Lower leg skin (tissue), 4 donors: ENCODE measurements at regions not wholly inside any gene's neighbourhood (a gene's known extent, or its start where the extent isn't known, plus 50 kb on each side); places are given as distances from the start of the nearest gene placed in this dataset.

Experiments used
- DNase-seq, 2 donors: peaks; one replicate each; pipeline ENCODE4 v3.0.0-alpha.2; 2019; ENCODE audit warnings: low spot score in 2 of 2
- H3K4me3 ChIP-seq: fragments of 200-600 bp; sonication (generic); 2 replicates; pipeline ENCODE4 v1.5.1; 2017; ENCODE audit warnings: mild to moderate bottlenecking, low read depth; ENCODE audit not compliant: poor library complexity, severe bottlenecking
- POLR2A ChIP-seq, 2 donors: fragments of 450-650 bp; IDR thresholded peaks; one replicate each; pipeline ENCODE4 v1.6.1; 2016 to 2017; ENCODE audit warnings: antibody characterized with exemption in 2 of 2, mild to moderate bottlenecking in 1 of 2, moderate library complexity in 1 of 2
- WGBS, 2 donors: methylation state at CpG; one replicate each; pipeline ENCODE4 v1.1.5; 2018; 5-methylcytosine and 5-hydroxymethylcytosine counted together
- intact Hi-C: fragments of 100-400 bp; cut with DNase I; formaldehyde crosslinking; loops from one replicate; pipeline ENCODE4 v1.15.0; 2023; ENCODE audit warnings: low total_unique reads
- TF ChIP-seq, protein P1 (sequence below), 3 donors: fragments of 450-650 bp; IDR thresholded peaks; one replicate each; pipeline ENCODE4 v1.5.1; 2016; ENCODE audit warnings: antibody characterized with exemption in 3 of 3, mild to moderate bottlenecking in 3 of 3, moderate library complexity in 2 of 3

DNA sequence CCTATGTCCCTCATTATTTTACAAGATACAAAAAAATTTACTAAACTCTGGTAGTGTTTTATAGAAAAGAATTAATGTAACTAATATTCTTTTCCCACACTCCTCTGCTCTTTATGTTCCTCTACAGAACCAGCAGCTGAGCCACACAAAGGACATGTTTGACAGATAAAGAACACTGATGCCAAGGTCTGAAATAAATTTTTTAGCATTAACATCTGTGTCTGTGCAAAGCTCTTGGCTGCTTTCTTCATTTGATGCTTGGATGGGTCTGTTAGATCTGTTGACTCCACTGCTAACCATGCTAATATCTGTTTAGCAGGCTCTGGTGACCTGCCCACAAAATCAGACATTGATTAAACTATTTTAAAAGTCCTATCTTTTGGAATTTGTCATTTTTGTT, 2363.8 kb downstream of the PCDH9 start:
- DNase-seq, result no peak
- H3K4me3 ChIP-seq, result no peak overlapping the region
- TF ChIP-seq, protein P1, sequence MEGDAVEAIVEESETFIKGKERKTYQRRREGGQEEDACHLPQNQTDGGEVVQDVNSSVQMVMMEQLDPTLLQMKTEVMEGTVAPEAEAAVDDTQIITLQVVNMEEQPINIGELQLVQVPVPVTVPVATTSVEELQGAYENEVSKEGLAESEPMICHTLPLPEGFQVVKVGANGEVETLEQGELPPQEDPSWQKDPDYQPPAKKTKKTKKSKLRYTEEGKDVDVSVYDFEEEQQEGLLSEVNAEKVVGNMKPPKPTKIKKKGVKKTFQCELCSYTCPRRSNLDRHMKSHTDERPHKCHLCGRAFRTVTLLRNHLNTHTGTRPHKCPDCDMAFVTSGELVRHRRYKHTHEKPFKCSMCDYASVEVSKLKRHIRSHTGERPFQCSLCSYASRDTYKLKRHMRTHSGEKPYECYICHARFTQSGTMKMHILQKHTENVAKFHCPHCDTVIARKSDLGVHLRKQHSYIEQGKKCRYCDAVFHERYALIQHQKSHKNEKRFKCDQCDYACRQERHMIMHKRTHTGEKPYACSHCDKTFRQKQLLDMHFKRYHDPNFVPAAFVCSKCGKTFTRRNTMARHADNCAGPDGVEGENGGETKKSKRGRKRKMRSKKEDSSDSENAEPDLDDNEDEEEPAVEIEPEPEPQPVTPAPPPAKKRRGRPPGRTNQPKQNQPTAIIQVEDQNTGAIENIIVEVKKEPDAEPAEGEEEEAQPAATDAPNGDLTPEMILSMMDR (IDR thresholded peaks at IDR 0.05), result no peak
- no peak for TF ChIP-seq POLR2A (IDR thresholded peaks at IDR 0.05)
- intact Hi-C loops, result no loop called here

DNA sequence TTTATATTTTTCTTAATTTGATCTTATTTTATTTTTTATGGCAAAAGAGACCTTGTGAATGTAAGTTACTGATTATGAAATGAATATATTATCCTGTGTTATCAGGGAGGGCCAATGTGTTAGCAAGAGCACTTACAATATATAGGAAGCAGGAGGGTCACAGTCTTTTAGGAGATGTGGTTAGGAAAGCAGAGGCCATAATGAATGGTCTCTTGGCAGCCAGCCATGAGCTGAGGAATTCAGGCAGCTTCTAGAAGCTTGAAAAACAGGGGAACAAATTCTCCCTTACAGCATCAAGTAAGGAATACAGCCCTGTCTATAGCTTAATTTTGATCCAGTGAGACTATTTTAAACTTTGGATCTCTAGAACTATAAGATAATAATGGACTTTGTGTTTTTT, 2374.6 kb downstream of the PCDH9 start:
- intact Hi-C loops, result no loop called here
- no peak for DNase-seq
- H3K4me3 ChIP-seq, result no peak overlapping the region
- TF ChIP-seq, protein P1 (IDR thresholded peaks at IDR 0.05), result no peak
- no peak for TF ChIP-seq POLR2A (IDR thresholded peaks at IDR 0.05)

DNA sequence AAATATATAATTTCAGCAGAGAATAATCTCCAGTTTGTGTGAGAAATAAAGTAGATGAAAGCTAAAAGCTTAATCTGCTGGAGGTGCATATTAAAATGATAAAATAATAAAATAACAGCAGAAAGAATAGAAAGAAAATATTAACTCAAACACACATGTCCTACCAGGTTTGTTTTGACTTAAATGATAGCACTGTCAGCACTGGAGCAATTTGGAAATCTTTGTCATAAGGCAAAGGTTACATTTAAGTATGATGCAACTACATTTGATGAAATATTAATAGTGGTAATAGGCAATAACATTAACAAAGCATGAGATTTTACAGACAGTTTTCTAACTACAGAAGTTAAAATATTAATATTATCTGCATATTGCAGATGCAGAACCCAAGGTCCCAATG, 2380.1 kb downstream of the PCDH9 start:
- TF ChIP-seq, protein P1 (IDR thresholded peaks at IDR 0.05), result no peak
- no peak overlapping the region for H3K4me3 ChIP-seq
- no peak for DNase-seq
- intact Hi-C loops, result no loop called here

DNA sequence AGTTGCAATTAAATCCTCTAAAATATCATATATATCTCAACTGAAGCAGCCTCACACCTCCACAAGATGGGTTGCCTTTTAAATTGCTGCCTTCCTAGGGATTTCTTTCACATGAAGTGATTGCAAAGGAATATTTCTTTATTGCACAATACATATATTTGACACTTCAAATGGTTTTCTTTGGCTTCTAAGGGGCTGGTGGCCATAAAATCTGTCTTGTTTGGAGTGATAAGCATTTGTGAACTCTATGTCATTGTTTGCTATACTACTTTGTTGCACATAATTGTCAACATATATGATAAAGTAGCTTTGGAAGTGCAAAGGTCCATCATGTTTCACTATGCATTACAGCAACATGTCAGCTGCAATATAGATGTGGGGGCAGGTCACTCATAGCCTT, 2380.9 kb downstream of the PCDH9 start:
- no peak for DNase-seq
- H3K4me3 ChIP-seq, result no peak overlapping the region
- no peak for TF ChIP-seq POLR2A (IDR thresholded peaks at IDR 0.05)
- TF ChIP-seq, protein P1 (IDR thresholded peaks at IDR 0.05), result no peak
- intact Hi-C loops, result no loop called here

GRCh38 chr13:64847767-64848166, 2382.4 kb downstream of the PCDH9 start:
- intact Hi-C loops, result no loop called here
- WGBS, 2 donors, result 75 to 84% methylated on average over 6 of the region's 6 CpGs
- DNase-seq, result no peak
- H3K4me3 ChIP-seq, result no peak overlapping the region
- TF ChIP-seq, protein P1 (IDR thresholded peaks at IDR 0.05), result no peak
- no peak for TF ChIP-seq POLR2A (IDR thresholded peaks at IDR 0.05)

DNA sequence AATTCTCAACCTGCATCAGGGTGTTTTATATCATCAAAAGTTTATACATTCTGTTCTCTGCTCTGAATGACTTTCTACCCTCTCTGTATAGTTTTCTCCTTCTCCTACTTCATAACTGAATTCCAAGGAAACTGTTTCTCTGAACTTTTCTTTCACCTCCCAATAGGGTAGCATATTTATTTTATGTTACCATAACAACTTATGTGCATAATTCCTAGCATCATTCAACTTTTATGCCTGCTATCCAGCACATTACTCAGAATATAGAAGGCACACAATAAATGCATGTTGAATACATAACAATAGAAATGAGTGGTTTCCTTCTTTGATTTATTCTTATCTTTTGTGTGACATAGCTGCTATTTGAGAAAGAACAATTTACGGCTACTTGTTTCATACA, 2385.0 kb downstream of the PCDH9 start:
- 37 to 96% methylated on average over 1 of the region's 1 CpG for WGBS, 2 donors
- TF ChIP-seq POLR2A (IDR thresholded peaks at IDR 0.05), result no peak
- TF ChIP-seq, protein P1 (IDR thresholded peaks at IDR 0.05), result no peak
- H3K4me3 ChIP-seq, result no peak overlapping the region
- DNase-seq, result no peak
- intact Hi-C loops, result no loop called here
